ENCODE measurements at regions not wholly inside any gene's neighbourhood (a gene's known extent, or its start where the extent isn't known, plus 50 kb on each side); places are given as distances from the start of the nearest gene placed in this dataset.

- H3K9me3 ChIP-seq (ENCODE audit: control insufficient read depth in 1 of 2, insufficient read depth in 1 of 2, low read depth in 1 of 2, low read length in 2 of 2) = no peaks in the 10 kb centered on the region
- CTCF ChIA-PET = no interaction called here
- H3K4me3 ChIP-seq (replicated peaks in 1 of 2; ENCODE audit: low read depth in 1 of 2, low read length in 2 of 2) = no peak overlapping the region
- H3K36me3 ChIP-seq (ENCODE audit: control insufficient read depth in 1 of 2, insufficient read depth in 2 of 2, low read length in 2 of 2) = no peaks in the 10 kb centered on the region
- H3K27me3 ChIP-seq (ENCODE audit: insufficient read depth, low read length) = no peaks in the 10 kb centered on the region
- no peaks in the 10 kb centered on the region for H3K4me1 ChIP-seq (ENCODE audit: control insufficient read depth in 1 of 2, insufficient read depth in 2 of 2, low read length in 2 of 2)
- H3K4me2 ChIP-seq (ENCODE audit: low read length) = no peak overlapping the region
- TF ChIP-seq ELF1 (IDR thresholded peaks at IDR 0.05; ENCODE audit: borderline replicate concordance, low read depth) (no peak), ZNF274 (IDR thresholded peaks at IDR 0.05; ENCODE audit: low read depth, low read length) (no peak)
- no peaks in the 10 kb centered on the region for H4K20me1 ChIP-seq (ENCODE audit: insufficient read depth)
- H3K9ac ChIP-seq (ENCODE audit: low read length) = no peak overlapping the region
- DNase-seq (ENCODE audit: low read depth, low spot score) (no peak), ATAC-seq (no peak)
- H2AFZ ChIP-seq (ENCODE audit: low read depth, low read length, poor library complexity, severe bottlenecking) = no peak overlapping the region
- H3K9me2 ChIP-seq (ENCODE audit: insufficient read depth) = no peaks in the 10 kb centered on the region
- intact Hi-C loops (cut with micrococcal nuclease) = no loop called here
- POLR2A ChIA-PET = no interaction called here
- no peaks in the 10 kb centered on the region for H3K79me2 ChIP-seq (ENCODE audit: insufficient read depth, low read length)
- no TSS peak for BruUV-seq (replicated peaks)
- no peak overlapping the region for H3K27ac ChIP-seq (ENCODE audit: low read depth, low read length)
- RAD21 ChIA-PET (ENCODE audit: low non-redundant PET in 1 of 2, low total read pairs in 2 of 2, uncharacterized antibody in 2 of 2, unreplicated experiment in 2 of 2) = no interaction called here
Measured at GRCh38 chr5:44189255-44189654, 200.0 kb downstream of the FGF10 start.

- no peak overlapping the region for H3K4me3 ChIP-seq (replicated peaks in 1 of 2; ENCODE audit: low read depth in 1 of 2, low read length in 2 of 2)
- RAD21 ChIA-PET (ENCODE audit: low non-redundant PET in 1 of 2, low total read pairs in 2 of 2, uncharacterized antibody in 2 of 2, unreplicated experiment in 2 of 2) = no interaction called here
- H3K36me3 ChIP-seq (ENCODE audit: control insufficient read depth in 1 of 2, insufficient read depth in 2 of 2, low read length in 2 of 2) = no peaks in the 10 kb centered on the region
- no TSS peak for BruUV-seq (replicated peaks)
- ATAC-seq (no peak), DNase-seq (ENCODE audit: low read depth, low spot score) (no peak)
- CTCF ChIA-PET = no interaction called here
- no peaks in the 10 kb centered on the region for H3K9me2 ChIP-seq (ENCODE audit: insufficient read depth)
- H3K9me3 ChIP-seq (ENCODE audit: control insufficient read depth in 1 of 2, insufficient read depth in 1 of 2, low read depth in 1 of 2, low read length in 2 of 2) = no peaks in the 10 kb centered on the region
- POLR2A ChIA-PET = no interaction called here
- H2AFZ ChIP-seq (ENCODE audit: low read depth, low read length, poor library complexity, severe bottlenecking) = no peak overlapping the region
- intact Hi-C loops (cut with micrococcal nuclease) = no loop called here
- no peak overlapping the region for H3K27ac ChIP-seq (ENCODE audit: low read depth, low read length)
- H3K9ac ChIP-seq (ENCODE audit: low read length) = no peak overlapping the region
- no peaks in the 10 kb centered on the region for H4K20me1 ChIP-seq (ENCODE audit: insufficient read depth)
- H3K4me1 ChIP-seq (ENCODE audit: control insufficient read depth in 1 of 2, insufficient read depth in 2 of 2, low read length in 2 of 2) = no peaks in the 10 kb centered on the region
- H3K4me2 ChIP-seq (ENCODE audit: low read length) = no peak overlapping the region
- no peaks in the 10 kb centered on the region for H3K27me3 ChIP-seq (ENCODE audit: insufficient read depth, low read length)
- H3K79me2 ChIP-seq (ENCODE audit: insufficient read depth, low read length) = no peaks in the 10 kb centered on the region
- TF ChIP-seq CEBPB (IDR thresholded peaks at IDR 0.05; ENCODE audit: low read depth) = no peak
- TF ChIP-seq EZH2phosphoT487 (IDR thresholded peaks at IDR 0.05; ENCODE audit: borderline replicate concordance) = no peak
- no peak for TF ChIP-seq REST (IDR thresholded peaks at IDR 0.05; ENCODE audit: low read depth)
- no peak for TF ChIP-seq TCF7L2 (IDR thresholded peaks at IDR 0.05; ENCODE audit: borderline replicate concordance, extremely low read depth, insufficient read depth, insufficient read length)
- no peak for TF ChIP-seq CBX3 (IDR thresholded peaks at IDR 0.05; ENCODE audit: low read depth)
- no peak for TF ChIP-seq SP1 (IDR thresholded peaks at IDR 0.05; ENCODE audit: low read depth)
- TF ChIP-seq ZBTB33 (IDR thresholded peaks at IDR 0.05; ENCODE audit: extremely low read depth, insufficient replicate concordance, low read length) = no peak
- TF ChIP-seq POLR2AphosphoS5 (IDR thresholded peaks at IDR 0.05; ENCODE audit: low read depth, low read length) = no peak
- TF ChIP-seq ZFX (IDR thresholded peaks at IDR 0.05) = no peak
- TF ChIP-seq YY1 (IDR thresholded peaks at IDR 0.05; ENCODE audit: extremely low read depth, insufficient replicate concordance, low read depth, low read length) = no peak
- TF ChIP-seq ZNF274 (IDR thresholded peaks at IDR 0.05; ENCODE audit: low read depth, low read length) = no peak
- no peak for TF ChIP-seq MAX (IDR thresholded peaks at IDR 0.05)
- TF ChIP-seq SIN3A (IDR thresholded peaks at IDR 0.05; ENCODE audit: low read depth) = no peak
- no peak for TF ChIP-seq RAD21 (IDR thresholded peaks at IDR 0.05; ENCODE audit: low read depth)
- TF ChIP-seq FOSL1 (IDR thresholded peaks at IDR 0.05; ENCODE audit: low read depth) = no peak
- TF ChIP-seq SRF (IDR thresholded peaks at IDR 0.05; ENCODE audit: low read depth) = no peak
Measured at GRCh38 chr5:44187973-44188372, 201.2 kb downstream of the FGF10 start.
